ENCODE measurements at regions not wholly inside any gene's neighbourhood (a gene's known extent, or its start where the extent isn't known, plus 50 kb on each side); places are given as distances from the start of the nearest gene placed in this dataset.

GRCh38 chr3:111369958-111370357 is 172.0 kb upstream of the CD96 start:
- H4K20me1 ChIP-seq (ENCODE audit: control insufficient read depth, insufficient read depth, insufficient read length): no peaks in the 10 kb centered on the region
- H3K4me1 Mint-ChIP-seq: no peaks in the 10 kb centered on the region
- no peak overlapping the region for H3K4me2 ChIP-seq (ENCODE audit: insufficient read depth, insufficient read length, low read length)
- no peak overlapping the region for H3K14ac ChIP-seq (ENCODE audit: insufficient read depth, low read length)
- no peak overlapping the region for H3T11ph ChIP-seq (ENCODE audit: low read length)
- H2BK12ac ChIP-seq (ENCODE audit: insufficient read length, low read depth, low read length): no peak overlapping the region
- H3K9me3 Mint-ChIP-seq: peaks cover 33 to 43% of the 10 kb centered on the region in 2 experiments
- no peaks in the 10 kb centered on the region for H3K23me2 ChIP-seq (ENCODE audit: insufficient read length, low read depth, low read length, poor library complexity, severe bottlenecking)
- H3K4me3 Mint-ChIP-seq: no peak overlapping the region
- H3K27me3 ChIP-seq (ENCODE audit: insufficient read depth, low read length): no peaks in the 10 kb centered on the region
- no peak for DNase-seq
- no peak overlapping the region for H2BK5ac ChIP-seq (ENCODE audit: insufficient read length, low read length)
- no peak overlapping the region for H2AK5ac ChIP-seq (ENCODE audit: insufficient read length, low read length)
- H2BK120ac ChIP-seq (ENCODE audit: low read depth, low read length, poor library complexity, severe bottlenecking): no peak overlapping the region
- no peak overlapping the region for H3K27ac Mint-ChIP-seq
- no peak overlapping the region for H2BK20ac ChIP-seq (ENCODE audit: low read depth, low read length, poor library complexity, severe bottlenecking)
- no peak overlapping the region for H3K27ac ChIP-seq (ENCODE audit: insufficient read length, low read depth, low read length)
- no peak overlapping the region for H4K8ac ChIP-seq (replicated peaks; ENCODE audit: insufficient read length, low read depth, low read length)
- H3K27me3 Mint-ChIP-seq (ENCODE audit: low read depth): no peaks in the 10 kb centered on the region
- no peak overlapping the region for H4K5ac ChIP-seq (ENCODE audit: insufficient read length, low read depth, low read length)
- no peak overlapping the region for H3K18ac ChIP-seq (ENCODE audit: insufficient read length, low read depth, low read length)
- no peak overlapping the region for H2AFZ ChIP-seq (ENCODE audit: low read length)
- H3K4me1 ChIP-seq (ENCODE audit: insufficient read depth, low read length): no peaks in the 10 kb centered on the region
- no peak overlapping the region for H4K91ac ChIP-seq (ENCODE audit: insufficient read length, low read depth, low read length)
- H3K79me2 ChIP-seq (ENCODE audit: insufficient read depth, low read length): no peaks in the 10 kb centered on the region
- no peak overlapping the region for H3K4ac ChIP-seq (ENCODE audit: low read depth, low read length)
- no peak overlapping the region for H3K56ac ChIP-seq (ENCODE audit: insufficient read length, low read depth, low read length)
- H3K9ac ChIP-seq (ENCODE audit: extremely low read depth, insufficient read length, low read length): no peak overlapping the region
- H3K79me1 ChIP-seq (ENCODE audit: insufficient read depth, low read depth, low read length, poor library complexity, severe bottlenecking): no peaks in the 10 kb centered on the region
- no peak for TF ChIP-seq CTCF (conservative IDR thresholded peaks at IDR 0.05)
- H3K23ac ChIP-seq (ENCODE audit: insufficient read length, low read depth, low read length): no peak overlapping the region
- H3K36me3 Mint-ChIP-seq (ENCODE audit: insufficient read depth in 1 of 3, low read depth in 3 of 3): peaks cover 22 to 35% (median 28%) of the 10 kb centered on the region in 3 experiments
- no peaks in the 10 kb centered on the region for H3K9me3 ChIP-seq (ENCODE audit: control insufficient read depth, low read depth, low read length)
- no peak overlapping the region for H2BK15ac ChIP-seq (ENCODE audit: low read depth, low read length)
